ENCODE measurements at regions not wholly inside any gene's neighbourhood (a gene's known extent, or its start where the extent isn't known, plus 50 kb on each side); places are given as distances from the start of the nearest gene placed in this dataset.

- TF ChIP-seq CTCF (IDR thresholded peaks at IDR 0.05): no peak
- TF ChIP-seq EZH2 (IDR thresholded peaks at IDR 0.05; ENCODE audit: borderline replicate concordance, insufficient read depth, low read depth, low read length, poor library complexity, severe bottlenecking): no peak
Measured at GRCh38 chr15:62440362-62441105, 275.4 kb upstream of the C2CD4B start.

Data from B cell (primary cell).